Fibroblast of skin of right biceps (primary cell): ENCODE measurements at regions not wholly inside any gene's neighbourhood (a gene's known extent, or its start where the extent isn't known, plus 50 kb on each side); places are given as distances from the start of the nearest gene placed in this dataset.

Experiments used
- DNase-seq: peaks from one replicate; pipeline ENCODE4 v3.0.0-alpha.2; 2013

- DNase-seq, result no peak
These were observed 150.1 kb downstream of the SOX11 start for GRCh38 chr2:5842326-5842725.

GRCh38 chr2:5845798-5846330, 153.7 kb downstream of the SOX11 start:
- DNase-seq, result peak; percentile 39

- DNase-seq, result peak; percentile 94
These were observed 154.7 kb downstream of the SOX11 start for GRCh38 chr2:5846881-5847280.

GRCh38 chr2:5849562-5849961, 157.4 kb downstream of the SOX11 start:
- DNase-seq, result peak; percentile 49

GRCh38 chr2:5851410-5851809, 159.2 kb downstream of the SOX11 start:
- peak; percentile 87 for DNase-seq

- no peak for DNase-seq
These were observed 162.6 kb downstream of the SOX11 start for GRCh38 chr2:5854797-5855196.

- no peak for DNase-seq
These were observed 174.9 kb downstream of the SOX11 start for GRCh38 chr2:5867056-5867455.

GRCh38 chr2:5868931-5869330, 176.7 kb downstream of the SOX11 start:
- DNase-seq, result no peak

GRCh38 chr2:5869936-5870335, 177.8 kb downstream of the SOX11 start:
- no peak for DNase-seq

- peak; percentile 77 for DNase-seq
These were observed 185.2 kb downstream of the SOX11 start for GRCh38 chr2:5877360-5877759.

GRCh38 chr2:5885451-5886173, 193.4 kb downstream of the SOX11 start:
- no peak for DNase-seq

GRCh38 chr2:5886462-5886861, 194.3 kb downstream of the SOX11 start:
- no peak for DNase-seq

GRCh38 chr2:5888126-5888525, 195.9 kb downstream of the SOX11 start:
- DNase-seq, result no peak

- no peak for DNase-seq
These were observed 197.3 kb downstream of the SOX11 start for GRCh38 chr2:5889519-5889918.

- no peak for DNase-seq
These were observed 202.2 kb downstream of the SOX11 start for GRCh38 chr2:5894355-5894754.

GRCh38 chr2:5895284-5895683, 203.1 kb downstream of the SOX11 start:
- DNase-seq, result no peak

- DNase-seq, result no peak
These were observed 205.1 kb downstream of the SOX11 start for GRCh38 chr2:5897249-5897648.

GRCh38 chr2:5898667-5899066, 206.5 kb downstream of the SOX11 start:
- DNase-seq, result no peak

- no peak for DNase-seq
These were observed 213.5 kb downstream of the SOX11 start for GRCh38 chr2:5905661-5906060.

GRCh38 chr2:5908071-5908470, 215.9 kb downstream of the SOX11 start:
- peak; percentile 77 for DNase-seq

- DNase-seq, result peak; percentile 76
These were observed 219.5 kb downstream of the SOX11 start for GRCh38 chr2:5911718-5912117.

GRCh38 chr2:5913711-5914395, 221.7 kb downstream of the SOX11 start:
- no peak for DNase-seq

GRCh38 chr2:5914811-5915611, 222.8 kb downstream of the SOX11 start:
- peak; percentile 97 for DNase-seq
